ENCODE measurements at regions not wholly inside any gene's neighbourhood (a gene's known extent, or its start where the extent isn't known, plus 50 kb on each side); places are given as distances from the start of the nearest gene placed in this dataset.

DNA sequence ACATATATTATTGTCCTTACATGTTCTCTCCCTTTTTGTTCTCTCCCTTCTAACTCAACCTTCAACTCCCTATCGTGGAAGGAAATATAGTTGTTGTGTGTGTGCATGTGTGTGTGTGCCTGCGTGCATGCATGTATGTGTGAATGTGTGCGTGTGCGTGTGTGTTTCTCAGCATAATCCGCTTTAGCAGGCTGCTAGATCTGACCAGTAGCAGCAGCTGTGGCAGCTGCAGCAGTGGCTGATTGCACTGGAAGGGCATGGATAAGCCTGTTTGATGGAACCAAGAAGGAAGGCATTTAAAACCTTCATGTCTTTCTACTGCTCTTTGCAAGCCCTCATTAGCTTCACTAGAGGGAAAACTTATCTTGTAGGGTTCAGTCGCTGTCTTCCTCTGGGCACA, 65.6 kb upstream of the IRF2BP2 start:
- TF ChIP-seq, protein P1, sequence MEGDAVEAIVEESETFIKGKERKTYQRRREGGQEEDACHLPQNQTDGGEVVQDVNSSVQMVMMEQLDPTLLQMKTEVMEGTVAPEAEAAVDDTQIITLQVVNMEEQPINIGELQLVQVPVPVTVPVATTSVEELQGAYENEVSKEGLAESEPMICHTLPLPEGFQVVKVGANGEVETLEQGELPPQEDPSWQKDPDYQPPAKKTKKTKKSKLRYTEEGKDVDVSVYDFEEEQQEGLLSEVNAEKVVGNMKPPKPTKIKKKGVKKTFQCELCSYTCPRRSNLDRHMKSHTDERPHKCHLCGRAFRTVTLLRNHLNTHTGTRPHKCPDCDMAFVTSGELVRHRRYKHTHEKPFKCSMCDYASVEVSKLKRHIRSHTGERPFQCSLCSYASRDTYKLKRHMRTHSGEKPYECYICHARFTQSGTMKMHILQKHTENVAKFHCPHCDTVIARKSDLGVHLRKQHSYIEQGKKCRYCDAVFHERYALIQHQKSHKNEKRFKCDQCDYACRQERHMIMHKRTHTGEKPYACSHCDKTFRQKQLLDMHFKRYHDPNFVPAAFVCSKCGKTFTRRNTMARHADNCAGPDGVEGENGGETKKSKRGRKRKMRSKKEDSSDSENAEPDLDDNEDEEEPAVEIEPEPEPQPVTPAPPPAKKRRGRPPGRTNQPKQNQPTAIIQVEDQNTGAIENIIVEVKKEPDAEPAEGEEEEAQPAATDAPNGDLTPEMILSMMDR (IDR thresholded peaks at IDR 0.05): no peak
- no peak overlapping the region for H3K27ac ChIP-seq
- peak overlapping the region; percentile 59 for H3K4me3 ChIP-seq
- DNase-seq (ENCODE audit: low spot score): no peak

DNA sequence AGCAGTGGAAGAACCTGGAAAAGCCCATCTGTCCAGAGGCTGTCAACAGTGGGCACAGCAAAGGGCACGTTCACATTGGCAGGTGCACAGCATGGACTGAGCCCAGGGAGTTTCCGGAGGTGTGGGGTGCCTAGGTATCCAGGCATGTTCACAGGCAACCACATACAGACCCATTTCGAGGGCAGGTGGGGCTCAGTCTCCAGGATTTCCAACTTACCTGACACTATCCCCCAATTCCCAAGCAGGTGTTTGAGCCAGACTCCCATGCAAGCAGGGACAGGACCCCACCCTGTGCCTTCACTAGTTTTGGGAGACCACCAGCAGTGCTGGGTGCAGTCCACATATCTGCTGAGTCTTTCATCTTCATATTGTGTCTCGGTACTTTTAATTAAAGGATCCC, 65.0 kb upstream of the IRF2BP2 start:
- Histone ChIP-seq H3K4me3 (no peak overlapping the region), H3K27ac (no peak overlapping the region)
- TF ChIP-seq, protein P1 (IDR thresholded peaks at IDR 0.05): no peak
- no peak for DNase-seq (ENCODE audit: low spot score)

DNA sequence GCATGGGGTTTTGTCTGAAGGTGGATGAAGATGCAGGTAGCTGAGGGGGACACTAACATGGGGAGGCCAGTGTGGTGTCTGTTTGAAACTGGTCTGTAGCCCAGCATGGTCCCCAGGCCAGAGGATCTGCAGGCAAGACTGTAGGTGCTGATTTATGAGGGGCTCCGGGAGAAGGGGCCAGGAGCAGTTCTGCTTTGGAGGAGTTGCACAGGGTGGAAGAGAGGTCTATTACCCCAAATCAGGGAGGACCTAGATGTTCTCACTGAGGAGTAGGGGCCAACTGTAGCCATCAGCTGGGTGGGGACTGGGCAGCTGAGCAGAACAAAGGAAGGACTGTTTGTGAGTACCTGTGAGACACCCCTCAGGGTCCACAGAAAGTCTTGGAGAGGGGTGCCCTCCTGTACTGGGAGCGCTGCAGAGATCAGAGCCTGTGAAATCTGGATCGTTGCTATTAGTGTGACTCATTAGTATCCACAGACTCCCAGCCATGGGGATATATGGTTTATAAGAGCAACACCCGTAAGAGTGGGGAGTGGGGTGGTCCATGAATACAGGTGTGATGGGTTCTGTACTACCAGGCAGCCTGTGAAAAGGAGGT, 64.3 kb upstream of the IRF2BP2 start:
- no peak for DNase-seq (ENCODE audit: low spot score)
- TF ChIP-seq, protein P1 (IDR thresholded peaks at IDR 0.05): no peak
- Histone ChIP-seq H3K4me3 (no peak overlapping the region), H3K27ac (no peak overlapping the region)

DNA sequence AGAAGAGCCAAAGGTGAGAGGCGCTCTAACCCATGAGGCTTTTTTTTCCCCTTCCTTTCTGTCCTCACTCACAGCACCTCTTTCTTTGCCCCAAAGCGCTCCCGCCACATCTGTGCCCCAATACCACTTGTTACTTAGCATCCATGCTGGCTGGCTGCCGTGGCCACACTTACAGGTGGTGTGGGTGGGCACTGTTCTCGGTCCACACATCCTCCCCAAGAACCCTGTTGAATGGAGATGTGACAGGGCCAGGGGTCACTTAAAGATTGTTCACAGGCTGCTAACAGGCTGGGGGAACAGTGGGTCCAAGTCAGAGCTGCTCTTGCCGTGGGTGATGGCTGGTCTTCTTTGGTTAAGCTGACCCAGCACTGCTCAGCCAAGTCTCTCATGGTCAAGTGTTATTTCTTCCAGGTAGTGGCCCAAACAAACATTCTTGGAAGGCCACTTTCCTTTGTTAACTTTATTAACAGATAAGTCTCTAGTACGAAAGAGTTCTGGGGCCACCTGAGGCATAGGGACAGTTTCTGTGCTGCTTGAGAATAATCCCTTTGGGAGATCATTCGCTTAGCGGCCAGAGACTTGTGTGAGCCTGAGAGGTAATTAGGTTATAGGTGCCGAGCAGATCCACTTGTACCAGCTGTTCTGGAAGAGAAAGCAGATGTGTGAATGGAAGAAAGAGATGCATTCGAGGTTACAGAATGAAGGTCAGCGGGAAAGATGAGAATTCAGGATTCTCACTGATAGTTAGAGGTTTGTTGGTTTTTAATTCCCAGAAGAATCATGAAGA, 62.6 kb upstream of the IRF2BP2 start:
- TF ChIP-seq, protein P1 (IDR thresholded peaks at IDR 0.05): no peak
- Histone ChIP-seq H3K27ac (no peak overlapping the region), H3K4me3 (no peak overlapping the region)
- DNase-seq (ENCODE audit: low spot score): no peak

DNA sequence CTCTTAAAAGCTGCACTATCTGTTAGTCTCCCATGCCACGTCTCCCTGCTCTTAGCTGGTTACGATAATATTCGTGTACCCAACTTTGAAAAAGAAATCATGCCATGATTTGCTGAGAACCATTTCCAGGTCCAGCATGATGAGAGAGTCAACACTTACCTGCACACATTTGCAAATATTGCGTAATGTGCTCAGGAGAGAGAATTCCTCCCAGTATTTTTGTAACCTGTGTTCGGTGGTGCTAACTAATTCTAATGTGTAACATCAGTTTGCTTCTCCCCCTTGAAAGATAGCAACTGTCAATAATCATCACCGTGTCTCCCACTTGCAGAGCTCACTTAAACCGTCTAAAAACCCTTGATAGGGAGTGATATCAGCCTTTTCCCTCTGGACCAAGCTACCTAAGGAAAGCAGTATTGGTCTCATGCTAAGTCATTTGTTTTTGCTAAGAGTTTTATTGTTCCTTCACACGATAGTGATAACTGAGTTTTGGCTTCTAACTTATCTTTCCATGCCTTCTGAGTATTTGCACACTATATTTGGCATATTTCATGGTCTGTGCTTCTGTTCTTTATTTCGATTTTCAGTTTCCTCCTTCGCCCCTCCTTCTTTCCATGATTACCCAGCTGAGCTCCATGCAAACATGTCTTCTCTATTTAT, 61.1 kb upstream of the IRF2BP2 start:
- H3K4me3 ChIP-seq: no peak overlapping the region
- no peak overlapping the region for H3K27ac ChIP-seq
- DNase-seq (ENCODE audit: low spot score): no peak
- TF ChIP-seq, protein P1 (IDR thresholded peaks at IDR 0.05): no peak

DNA sequence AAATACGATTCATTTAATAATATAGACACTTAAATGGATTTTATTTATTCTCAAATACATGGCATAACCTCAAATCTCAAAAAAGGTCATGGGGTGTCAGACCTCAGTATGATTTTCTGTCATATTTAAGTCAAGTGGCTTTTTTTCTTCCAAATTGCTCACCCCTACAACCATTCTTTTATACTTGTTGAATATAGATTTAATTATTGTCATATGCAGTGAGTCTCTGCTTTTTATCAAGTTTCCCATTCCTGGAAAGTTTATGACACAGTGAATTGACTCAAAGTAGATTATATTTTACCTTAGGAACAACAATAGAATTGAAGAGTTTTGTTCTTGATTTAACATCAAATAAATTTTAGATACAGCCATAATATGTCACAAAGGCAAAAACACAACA, 59.5 kb upstream of the IRF2BP2 start:
- TF ChIP-seq, protein P1 (IDR thresholded peaks at IDR 0.05): no peak
- no peak overlapping the region for H3K27ac ChIP-seq
- DNase-seq (ENCODE audit: low spot score): no peak

More for the DNA sequence above, 59.5 kb upstream of the IRF2BP2 start:
- no peak overlapping the region for H3K4me3 ChIP-seq
